OCI-LY3 (cell line): ENCODE measurements at regions not wholly inside any gene's neighbourhood (a gene's known extent, or its start where the extent isn't known, plus 50 kb on each side); places are given as distances from the start of the nearest gene placed in this dataset.

Source experiments
- EZH2phosphoT487 ChIP-seq: fragments of 200-600 bp; shearing (Covaris generic); IDR thresholded peaks from 2 replicates; pipeline ENCODE4 v1.6.1; 2018; ENCODE audit warnings: antibody characterized with exemption, mixed run types, low read depth
- TF ChIP-seq, protein P1 (sequence below): fragments of 200-600, 300-600 bp; sonication (generic); IDR thresholded peaks from 2 replicates; pipeline ENCODE4 v1.5.1; 2014; ENCODE audit warnings: antibody characterized with exemption, low read length, low read depth

DNA sequence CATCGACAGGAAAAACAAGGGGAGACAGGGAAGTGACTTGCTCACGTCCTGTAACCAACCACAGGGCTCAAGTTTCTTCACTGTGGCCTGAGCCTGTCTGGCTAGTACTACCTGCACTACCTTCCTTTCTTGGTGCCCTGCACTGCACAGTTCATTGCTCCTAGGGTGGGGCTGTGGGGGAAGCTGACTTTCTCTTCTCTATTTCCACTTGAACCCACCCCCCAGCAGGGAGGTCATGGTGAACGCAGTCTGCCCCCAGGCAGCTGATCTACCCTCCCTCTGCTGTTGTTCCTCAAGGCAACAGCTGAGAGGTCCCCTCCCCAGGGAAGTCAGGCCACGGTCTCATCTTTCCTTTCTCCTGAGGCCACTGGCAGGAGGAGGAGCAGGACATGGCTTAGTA is 532.1 kb downstream of the SOX11 start:
- TF ChIP-seq, protein P1, sequence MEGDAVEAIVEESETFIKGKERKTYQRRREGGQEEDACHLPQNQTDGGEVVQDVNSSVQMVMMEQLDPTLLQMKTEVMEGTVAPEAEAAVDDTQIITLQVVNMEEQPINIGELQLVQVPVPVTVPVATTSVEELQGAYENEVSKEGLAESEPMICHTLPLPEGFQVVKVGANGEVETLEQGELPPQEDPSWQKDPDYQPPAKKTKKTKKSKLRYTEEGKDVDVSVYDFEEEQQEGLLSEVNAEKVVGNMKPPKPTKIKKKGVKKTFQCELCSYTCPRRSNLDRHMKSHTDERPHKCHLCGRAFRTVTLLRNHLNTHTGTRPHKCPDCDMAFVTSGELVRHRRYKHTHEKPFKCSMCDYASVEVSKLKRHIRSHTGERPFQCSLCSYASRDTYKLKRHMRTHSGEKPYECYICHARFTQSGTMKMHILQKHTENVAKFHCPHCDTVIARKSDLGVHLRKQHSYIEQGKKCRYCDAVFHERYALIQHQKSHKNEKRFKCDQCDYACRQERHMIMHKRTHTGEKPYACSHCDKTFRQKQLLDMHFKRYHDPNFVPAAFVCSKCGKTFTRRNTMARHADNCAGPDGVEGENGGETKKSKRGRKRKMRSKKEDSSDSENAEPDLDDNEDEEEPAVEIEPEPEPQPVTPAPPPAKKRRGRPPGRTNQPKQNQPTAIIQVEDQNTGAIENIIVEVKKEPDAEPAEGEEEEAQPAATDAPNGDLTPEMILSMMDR, result no peak
- no peak for TF ChIP-seq EZH2phosphoT487
